SU-DHL-6 (cell line): ENCODE measurements at regions not wholly inside any gene's neighbourhood (a gene's known extent, or its start where the extent isn't known, plus 50 kb on each side); places are given as distances from the start of the nearest gene placed in this dataset.

Experiments used
- H2AFZ ChIP-seq: fragments of 200-600 bp; sonication (generic); 2 replicates; pipeline ENCODE4 v1.6.1; 2014; ENCODE audit warnings: low read depth, mild to moderate bottlenecking, moderate library complexity, mixed read lengths, antibody characterized with exemption, low read length; ENCODE audit not compliant: severe bottlenecking
- H3F3A ChIP-seq: fragments of 200-600 bp; shearing (Covaris generic); 2 replicates; pipeline ENCODE4 v1.6.0; 2016; ENCODE audit warnings: antibody characterized with exemption, mild to moderate bottlenecking; ENCODE audit not compliant: insufficient read depth
- H3K27ac ChIP-seq: fragments of 200-600 bp; sonication (generic); 2 replicates; pipeline ENCODE4 v1.5.1; 2016; ENCODE audit warnings: low read depth, mild to moderate bottlenecking, low read length, moderate library complexity, mixed read lengths
- H3K27me3 ChIP-seq: fragments of 200-600 bp; sonication (generic), shearing (Covaris generic); 2 replicates; pipeline ENCODE4 v1.6.0; 2014; ENCODE audit warnings: mild to moderate bottlenecking, low read length
- H3K36me3 ChIP-seq: fragments of 200-600 bp; sonication (generic); 2 replicates; pipeline ENCODE4 v1.6.1; 2014; ENCODE audit warnings: mild to moderate bottlenecking, low read length, mixed read lengths
- H3K4me2 ChIP-seq: fragments of 300-600, 200-600 bp; shearing (Covaris generic), sonication (generic); 2 replicates; pipeline ENCODE4 v1.6.0; 2014; ENCODE audit warnings: low read length, low read depth, mild to moderate bottlenecking; ENCODE audit not compliant: poor library complexity, severe bottlenecking
- H3K4me3 ChIP-seq: fragments of 200-600 bp; sonication (generic); 2 replicates; pipeline ENCODE4 v1.5.1; 2014; ENCODE audit warnings: antibody characterized with exemption, low read length, mild to moderate bottlenecking, mixed read lengths; ENCODE audit not compliant: insufficient read depth, poor library complexity, severe bottlenecking
- H3K79me2 ChIP-seq: fragments of 200-600 bp; sonication (generic); 2 replicates; pipeline ENCODE4 v1.6.1; 2014; ENCODE audit warnings: mild to moderate bottlenecking, low read length, moderate library complexity; ENCODE audit not compliant: insufficient read depth
- H3K9ac ChIP-seq: fragments of 200-600 bp; sonication (generic); 2 replicates; pipeline ENCODE4 v1.7.0; 2014; ENCODE audit warnings: mild to moderate bottlenecking, low read length
- H3K9me2 ChIP-seq: fragments of 200-600 bp; sonication (generic); replicated peaks from 2 replicates; pipeline ENCODE4 v1.6.1; 2014; ENCODE audit warnings: low read length; ENCODE audit not compliant: insufficient read depth
- H3K9me3 ChIP-seq: fragments of 200-600 bp; sonication (generic); 2 replicates; pipeline ENCODE4 v1.6.1; 2014; ENCODE audit warnings: low read length, mixed read lengths; ENCODE audit not compliant: insufficient read depth
- H4K20me1 ChIP-seq: fragments of 200-600 bp; sonication (generic); 2 replicates; pipeline ENCODE4 v1.6.1; 2014; ENCODE audit warnings: low read depth, mild to moderate bottlenecking, antibody characterized with exemption, low read length, moderate library complexity, mixed read lengths
- CTCF ChIP-seq: fragments of 200-600 bp; sonication (generic); IDR thresholded peaks from one replicate; pipeline ENCODE4 v1.5.1; 2017; ENCODE audit warnings: antibody characterized with exemption, mild to moderate bottlenecking, low read length, moderate library complexity; ENCODE audit not compliant: insufficient read depth, poor library complexity, severe bottlenecking
- EZH2phosphoT487 ChIP-seq: fragments of 200-600 bp; sonication (generic), shearing (Covaris generic); conservative IDR thresholded peaks from 2 replicates; pipeline ENCODE4 v1.6.1; 2018; ENCODE audit warnings: mild to moderate bottlenecking, antibody characterized with exemption, low read length, moderate library complexity, mixed read lengths

- Histone ChIP-seq H3K9me3 (no peaks in the 10 kb centered on the region), H3K4me2 (no peak overlapping the region), H3K27ac (no peak overlapping the region), H3K9ac (no peak overlapping the region), H3F3A (no peaks in the 10 kb centered on the region), H3K79me2 (no peaks in the 10 kb centered on the region), H2AFZ (no peak overlapping the region), H3K4me3 (no peak overlapping the region), H3K9me2 (no peaks in the 10 kb centered on the region), H4K20me1 (no peaks in the 10 kb centered on the region), H3K36me3 (no peaks in the 10 kb centered on the region), H3K27me3 (no peaks in the 10 kb centered on the region)
- no peak for TF ChIP-seq EZH2phosphoT487
- TF ChIP-seq CTCF: no peak
Observed at GRCh38 chr4:138897811-138898226, 117.8 kb upstream of the NOCT start.

- TF ChIP-seq EZH2phosphoT487 (no peak), CTCF (no peak)
- Histone ChIP-seq H3K9me3 (no peaks in the 10 kb centered on the region), H3K79me2 (no peaks in the 10 kb centered on the region), H2AFZ (no peak overlapping the region), H4K20me1 (no peaks in the 10 kb centered on the region), H3K9me2 (no peaks in the 10 kb centered on the region), H3F3A (no peaks in the 10 kb centered on the region), H3K4me2 (no peak overlapping the region), H3K27me3 (no peaks in the 10 kb centered on the region), H3K4me3 (no peak overlapping the region), H3K9ac (no peak overlapping the region), H3K36me3 (no peaks in the 10 kb centered on the region), H3K27ac (no peak overlapping the region)
Observed at GRCh38 chr4:138894709-138895108, 120.9 kb upstream of the NOCT start.

- TF ChIP-seq CTCF (no peak), EZH2phosphoT487 (no peak)
- Histone ChIP-seq H4K20me1 (no peaks in the 10 kb centered on the region), H3K79me2 (no peaks in the 10 kb centered on the region), H3K9me3 (no peaks in the 10 kb centered on the region), H3K4me2 (no peak overlapping the region), H3K4me3 (no peak overlapping the region), H3K27me3 (no peaks in the 10 kb centered on the region), H3F3A (no peaks in the 10 kb centered on the region), H3K9ac (no peak overlapping the region), H3K27ac (no peak overlapping the region), H3K9me2 (no peaks in the 10 kb centered on the region), H3K36me3 (no peaks in the 10 kb centered on the region), H2AFZ (no peak overlapping the region)
Observed at GRCh38 chr4:138894011-138894410, 121.6 kb upstream of the NOCT start.
